Stimulated activated CD4-positive, alpha-beta T cell treated with anti-CD3 and anti-CD28 coated beads, Interleukin-12 subunit alpha, Interleukin-12 subunit beta, amount 100 ng/mL, for 4 hours (primary cell): ENCODE measurements at regions not wholly inside any gene's neighbourhood (a gene's known extent, or its start where the extent isn't known, plus 50 kb on each side); places are given as distances from the start of the nearest gene placed in this dataset.
"Not testable (repeated sequence)": the region's sequence is repeated elsewhere in the genome, so short reads cannot be mapped to it uniquely, and the experiment has no call there.

Experiments used
- DNase-seq: peaks from one replicate; pipeline ENCODE4 v3.0.0-alpha.2; 2020

- no peak for DNase-seq
Measured at GRCh38 chr10:111267673-111268072, 190.8 kb downstream of the ADRA2A start.

- DNase-seq = no peak
Measured at GRCh38 chr10:111273235-111273634, 196.4 kb downstream of the ADRA2A start.

- DNase-seq = no peak
Measured at GRCh38 chr10:111273635-111274034, 196.8 kb downstream of the ADRA2A start.

GRCh38 chr10:111275091-111275490 lies 198.3 kb downstream of the ADRA2A start:
- no peak for DNase-seq

GRCh38 chr10:111277661-111278060 lies 200.8 kb downstream of the ADRA2A start:
- DNase-seq = no peak

GRCh38 chr10:111278266-111278665 lies 201.4 kb downstream of the ADRA2A start:
- DNase-seq = no peak

GRCh38 chr10:111281516-111281915 lies 204.7 kb downstream of the ADRA2A start:
- DNase-seq = no peak

- DNase-seq = no peak
Measured at GRCh38 chr10:111289461-111289860, 212.6 kb downstream of the ADRA2A start.

GRCh38 chr10:111290649-111291048 lies 213.8 kb downstream of the ADRA2A start:
- DNase-seq = no peak

GRCh38 chr10:111295788-111296187 lies 219.0 kb downstream of the ADRA2A start:
- DNase-seq = no peak

- DNase-seq = no peak
Measured at GRCh38 chr10:111297351-111297848, 220.6 kb downstream of the ADRA2A start.

- no peak for DNase-seq
Measured at GRCh38 chr10:111298031-111298430, 221.2 kb downstream of the ADRA2A start.

- no peak for DNase-seq
Measured at GRCh38 chr10:111299037-111299436, 222.2 kb downstream of the ADRA2A start.

- DNase-seq = no peak
Measured at GRCh38 chr10:111303887-111304286, 227.1 kb downstream of the ADRA2A start.

GRCh38 chr10:111316722-111317212 lies 239.9 kb downstream of the ADRA2A start:
- DNase-seq = no peak

- DNase-seq = no peak
Measured at GRCh38 chr10:111319866-111320265, 243.0 kb downstream of the ADRA2A start.

- DNase-seq = no peak
Measured at GRCh38 chr10:111323389-111323966, 246.6 kb downstream of the ADRA2A start.

- DNase-seq = not testable (repeated sequence)
Measured at GRCh38 chr10:111332174-111332573, 255.3 kb downstream of the ADRA2A start.

GRCh38 chr10:111335826-111336225 lies 259.0 kb downstream of the ADRA2A start:
- DNase-seq = no peak

- DNase-seq = no peak
Measured at GRCh38 chr10:111338035-111338434, 261.2 kb downstream of the ADRA2A start.

- no peak for DNase-seq
Measured at GRCh38 chr10:111338805-111339204, 262.0 kb downstream of the ADRA2A start.

- DNase-seq = no peak
Measured at GRCh38 chr10:111344804-111345203, 268.0 kb downstream of the ADRA2A start.

- DNase-seq = no peak
Measured at GRCh38 chr10:111347386-111348013, 270.7 kb downstream of the ADRA2A start.

GRCh38 chr10:111348076-111348475 lies 271.2 kb downstream of the ADRA2A start:
- DNase-seq = no peak

- DNase-seq = no peak
Measured at GRCh38 chr10:111354859-111355258, 278.0 kb downstream of the ADRA2A start.
